ENCODE measurements at regions not wholly inside any gene's neighbourhood (a gene's known extent, or its start where the extent isn't known, plus 50 kb on each side); places are given as distances from the start of the nearest gene placed in this dataset.
A peak's percentile ranks its signal among the peaks of the same experiment; 100 is the strongest.

DNA sequence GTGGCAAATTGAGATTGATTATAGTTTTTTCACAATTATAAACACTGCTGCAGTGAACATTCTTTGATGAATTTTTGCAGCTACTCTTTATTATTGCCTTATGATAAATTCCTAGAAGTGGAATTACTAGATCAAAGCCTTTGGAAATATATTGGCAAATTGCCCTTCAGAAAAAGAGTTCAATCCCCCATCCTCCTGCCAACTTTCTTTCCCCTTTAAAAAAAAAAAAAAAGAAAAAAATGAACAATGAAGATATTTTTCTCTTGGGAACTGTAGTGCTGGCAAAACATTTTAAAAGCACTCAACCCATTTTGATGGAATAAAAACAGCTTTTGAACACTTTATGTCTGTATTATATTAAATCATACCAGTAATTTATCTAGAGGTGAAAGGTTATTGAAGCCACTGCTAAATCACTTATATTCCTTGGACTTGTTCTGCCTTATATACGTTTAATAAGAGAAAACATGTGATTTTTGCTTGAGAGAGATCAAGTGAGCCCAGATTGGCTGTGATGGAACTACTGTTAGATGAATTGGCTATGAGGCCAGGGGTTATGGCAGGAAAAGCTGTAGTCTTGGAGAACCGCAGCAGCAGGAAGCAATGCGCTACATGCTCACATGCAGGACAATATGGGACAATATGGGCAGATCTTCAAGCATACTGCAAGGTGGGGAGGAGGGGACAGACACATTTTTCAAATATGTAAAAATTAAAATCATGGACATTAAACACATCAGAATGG lies 212.8 kb upstream of the C2CD4B start:
- DNase-seq: no peak

DNA sequence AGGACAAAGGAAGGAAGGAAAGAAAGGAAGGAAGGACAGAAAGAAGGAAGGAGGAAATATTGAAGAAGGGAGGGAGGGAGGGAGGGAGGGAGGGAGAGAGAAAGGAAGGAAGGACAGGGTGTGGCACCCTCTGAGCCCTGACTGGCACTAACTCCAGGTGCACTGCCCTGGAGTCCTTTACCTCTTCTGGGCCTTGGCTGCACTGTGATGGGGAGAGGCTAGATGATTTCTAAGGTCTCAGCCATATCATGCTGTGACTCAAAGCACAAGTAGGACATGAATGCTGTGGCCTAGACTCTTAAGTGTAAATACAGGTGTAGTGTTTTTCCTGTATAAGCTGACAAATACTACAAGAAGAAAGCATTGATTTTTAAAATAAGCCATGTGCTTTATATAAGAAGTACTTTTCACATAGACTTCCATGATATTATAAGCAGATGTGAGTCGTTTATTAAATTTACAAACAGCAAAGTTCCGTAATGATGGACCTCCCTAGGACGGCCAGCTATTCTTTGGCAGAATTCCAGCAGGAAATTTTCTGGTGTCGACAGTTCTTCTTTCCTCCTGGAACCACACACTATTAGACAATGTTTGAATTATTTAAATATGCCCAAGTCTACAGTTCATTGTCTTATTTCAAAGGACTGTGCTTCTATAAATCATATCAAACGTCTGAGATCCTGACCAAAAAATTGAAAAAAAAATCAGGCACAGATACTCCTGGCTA lies 213.8 kb upstream of the C2CD4B start:
- DNase-seq: no peak

DNA sequence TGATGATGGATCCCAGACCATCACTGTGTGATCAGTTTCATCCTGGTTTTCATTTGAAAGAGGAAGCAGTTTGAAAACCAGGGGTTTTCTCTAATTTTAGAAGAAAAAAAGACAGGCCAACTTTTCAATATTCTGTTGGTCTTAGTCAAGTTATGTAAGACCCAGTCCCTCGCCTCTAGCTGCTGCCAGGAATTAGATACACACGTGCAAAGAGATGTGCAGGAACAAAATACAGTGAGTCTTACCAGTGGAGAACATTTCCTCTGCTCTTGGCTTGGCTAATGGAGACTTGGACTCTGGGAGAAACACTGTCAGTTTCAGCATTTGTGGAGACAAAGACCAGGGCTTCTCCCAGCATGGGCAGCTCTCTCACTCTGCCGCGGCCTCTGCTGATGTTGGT lies 214.9 kb upstream of the C2CD4B start:
- no peak for DNase-seq

DNA sequence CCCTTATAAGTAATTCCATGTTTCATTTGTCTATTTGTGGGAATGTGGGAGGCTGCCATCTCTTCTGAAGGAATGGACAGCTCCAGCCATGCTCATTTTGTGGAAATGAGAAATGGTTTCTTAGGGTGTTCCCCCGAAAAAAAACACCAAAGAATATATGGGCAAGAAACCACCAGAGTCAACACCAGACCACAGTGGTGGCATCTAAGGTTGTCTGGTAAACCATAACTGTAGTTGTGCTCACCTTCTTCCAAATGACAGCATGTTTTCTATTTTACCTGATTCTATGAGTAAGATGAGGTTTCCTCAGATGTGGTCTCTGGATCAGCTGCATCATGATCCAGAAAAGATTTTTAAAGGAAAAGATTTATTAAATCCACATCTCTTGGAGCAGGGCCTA lies 217.0 kb upstream of the C2CD4B start:
- DNase-seq: no peak

DNA sequence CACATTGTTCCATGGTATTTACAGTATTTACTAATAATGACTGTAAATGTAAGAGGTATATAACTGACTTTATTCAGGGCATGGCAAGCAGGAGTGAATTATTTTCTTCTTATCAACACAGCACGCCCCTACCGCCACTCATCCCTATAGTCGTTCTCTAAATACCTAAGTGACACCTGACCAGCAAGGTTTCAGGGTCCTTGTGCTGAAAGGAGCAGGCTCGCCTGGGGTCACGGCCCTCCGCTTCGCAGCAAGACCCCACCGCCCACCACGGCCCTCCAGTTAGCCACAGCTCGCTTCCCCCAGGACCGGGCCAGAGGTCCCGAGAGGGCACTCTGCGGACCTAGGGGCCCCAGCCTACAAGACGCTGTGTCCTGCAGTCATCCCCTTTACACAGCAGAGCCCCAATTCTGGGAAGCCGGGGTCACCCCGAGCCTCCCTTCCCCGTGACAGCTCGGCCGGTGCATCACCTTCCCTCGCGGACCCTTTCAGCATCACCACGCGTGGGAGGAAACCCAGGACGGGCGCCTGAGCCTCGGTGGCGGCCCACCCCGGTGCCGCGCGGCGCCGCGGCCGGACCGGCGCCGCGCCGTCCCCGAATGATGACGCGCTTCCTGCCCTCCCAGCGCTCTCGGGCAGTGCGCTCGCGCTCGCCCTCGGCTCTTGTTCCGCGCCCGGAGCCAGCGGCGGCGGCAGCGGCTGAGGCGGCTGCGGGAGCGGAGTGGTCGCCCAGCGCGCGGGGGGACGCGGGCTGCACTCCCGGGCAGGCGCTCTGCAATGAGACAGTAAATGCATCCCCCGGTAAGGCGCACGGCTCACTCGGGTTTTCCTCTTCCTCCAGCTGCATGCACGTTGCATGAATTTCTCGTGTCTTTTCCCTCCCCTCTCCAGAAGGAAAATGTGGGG lies 225.1 kb upstream of the C2CD4B start, which contains the start of gene TLN2:
TSS of gene TLN2 (plus strand) at position 666 of the 906 bp plus-strand sequence.
- peak; percentile 56 for DNase-seq

DNA sequence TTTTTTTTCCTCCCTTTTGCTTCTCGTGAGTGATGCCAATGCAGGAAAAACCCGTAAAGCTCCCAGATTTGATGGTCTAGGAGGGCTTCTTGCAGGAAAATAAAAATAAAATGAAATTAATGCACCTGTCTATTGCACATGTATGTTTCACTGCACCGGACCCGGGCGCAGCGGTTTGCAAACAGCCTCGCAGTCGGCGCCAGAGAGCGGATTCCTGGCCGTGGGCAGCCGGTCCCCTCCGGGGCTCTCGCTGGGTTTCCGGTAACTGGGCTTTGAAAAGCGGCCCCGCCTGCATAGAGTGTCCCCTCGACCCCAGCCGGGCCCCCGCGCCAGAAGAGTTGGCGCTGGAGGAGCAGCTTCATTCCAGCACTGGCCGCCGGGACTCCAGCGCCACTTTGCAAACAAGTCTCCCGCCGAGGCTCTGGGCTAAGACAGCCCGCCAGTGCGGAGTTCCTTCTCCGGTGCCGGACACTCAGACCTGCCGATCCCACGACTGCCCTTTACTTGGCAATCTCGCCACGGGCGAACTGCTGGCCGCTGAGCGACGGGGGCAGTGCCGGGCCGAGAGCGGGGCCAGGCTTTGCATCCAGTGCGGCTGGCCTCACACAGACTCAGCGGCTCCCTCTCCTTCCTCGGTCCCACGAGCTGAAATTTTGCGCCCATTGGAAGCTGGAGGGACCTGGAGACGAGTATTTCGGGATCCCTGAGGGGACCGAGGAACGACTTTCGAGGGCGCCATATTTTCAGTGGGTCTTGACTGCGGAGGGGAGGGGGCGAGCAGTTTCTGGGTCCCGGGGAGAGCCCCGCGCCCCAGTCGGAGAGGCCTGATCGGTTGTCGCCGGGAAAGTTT lies 225.9 kb upstream of the C2CD4B start:
- peak; percentile 18 for DNase-seq

DNA sequence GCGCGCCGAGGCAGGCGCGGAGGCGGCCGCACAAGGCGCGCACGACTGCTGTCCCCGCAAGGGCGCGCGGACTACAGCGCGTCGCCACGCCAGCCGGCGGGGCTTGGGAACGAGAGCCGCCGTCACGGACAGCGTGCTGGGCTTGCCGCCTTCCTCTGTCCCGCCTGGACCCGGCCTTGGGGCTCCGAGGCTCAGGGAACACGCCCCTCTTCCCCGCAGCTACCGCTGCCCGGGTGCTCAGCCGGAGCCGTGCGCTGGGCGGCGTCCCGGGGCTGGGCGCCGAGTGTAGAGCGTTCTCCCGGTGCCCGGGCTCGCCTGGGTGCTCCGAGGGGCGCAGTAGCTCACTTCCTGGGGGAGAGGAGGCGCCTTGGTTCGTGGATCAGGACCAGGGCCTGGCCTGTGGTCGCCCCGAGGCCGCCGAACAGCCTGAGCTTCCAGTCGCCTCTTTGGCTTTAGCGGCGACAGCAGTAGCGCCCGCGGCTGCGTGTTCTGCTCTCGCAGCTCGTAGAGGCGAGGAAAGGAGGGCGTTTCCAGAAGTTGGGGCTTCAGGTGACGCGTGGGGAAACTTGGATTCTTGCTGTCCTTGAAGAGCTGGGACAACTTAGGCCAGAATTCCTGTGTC lies 226.7 kb upstream of the C2CD4B start:
- DNase-seq: peak; percentile 21

DNA sequence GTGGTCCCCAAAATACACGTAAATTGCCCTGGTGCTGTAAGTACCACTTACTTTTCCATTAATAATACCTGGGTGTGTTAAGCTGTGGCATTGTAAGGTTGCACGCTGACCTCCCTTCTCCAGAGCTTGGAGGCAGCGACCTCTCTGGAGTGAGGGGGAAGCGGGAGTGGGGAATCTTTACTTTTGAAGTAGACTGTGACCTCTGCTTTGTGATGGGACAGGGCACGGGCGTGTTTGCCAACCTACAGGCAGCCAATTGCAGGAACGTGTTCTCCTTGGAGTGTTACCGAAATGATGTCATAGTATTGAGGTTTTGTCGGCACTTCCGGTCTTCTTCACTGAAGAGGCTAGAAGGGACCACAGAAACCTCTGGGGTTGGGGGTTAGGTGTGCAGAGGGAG lies 227.3 kb upstream of the C2CD4B start:
- DNase-seq: no peak

DNA sequence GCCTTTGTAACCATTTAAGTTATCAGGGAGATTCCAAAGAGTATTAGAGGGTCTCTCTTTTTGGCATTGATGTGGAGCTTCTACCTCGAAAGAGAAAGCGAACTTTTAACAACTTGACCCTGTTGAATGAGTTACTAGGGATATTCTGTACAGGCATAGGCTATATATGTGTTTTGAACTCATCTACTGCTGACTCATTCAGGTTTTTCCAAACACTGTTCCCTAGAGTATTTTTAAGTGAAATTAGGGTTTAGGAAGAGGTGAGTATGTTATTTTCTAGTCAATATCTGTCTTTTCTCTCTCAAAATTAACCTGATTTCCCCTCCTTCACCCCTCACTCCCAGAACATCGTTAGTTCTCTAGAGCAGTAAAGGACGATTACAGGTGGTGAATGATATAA lies 228.1 kb upstream of the C2CD4B start:
- DNase-seq: no peak

DNA sequence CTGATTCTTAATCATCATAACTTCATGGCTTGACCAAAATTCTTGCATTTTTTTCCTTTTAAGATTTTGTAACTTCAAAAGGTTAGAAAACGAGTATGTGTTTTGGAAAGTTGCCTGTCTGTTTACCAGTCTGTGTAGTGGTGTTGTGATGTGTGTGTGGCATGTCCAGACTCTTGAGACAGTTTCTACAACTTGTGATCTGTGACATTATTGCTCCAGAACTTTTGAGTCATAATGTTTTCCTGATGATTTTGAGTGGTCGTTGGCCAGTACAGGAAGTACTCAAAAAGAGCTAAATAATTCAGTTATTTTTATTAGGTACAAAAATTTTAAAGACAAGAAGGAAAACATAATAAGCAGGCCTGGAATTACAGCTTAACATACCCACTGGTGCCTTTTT lies 229.0 kb upstream of the C2CD4B start:
- no peak for DNase-seq

DNA sequence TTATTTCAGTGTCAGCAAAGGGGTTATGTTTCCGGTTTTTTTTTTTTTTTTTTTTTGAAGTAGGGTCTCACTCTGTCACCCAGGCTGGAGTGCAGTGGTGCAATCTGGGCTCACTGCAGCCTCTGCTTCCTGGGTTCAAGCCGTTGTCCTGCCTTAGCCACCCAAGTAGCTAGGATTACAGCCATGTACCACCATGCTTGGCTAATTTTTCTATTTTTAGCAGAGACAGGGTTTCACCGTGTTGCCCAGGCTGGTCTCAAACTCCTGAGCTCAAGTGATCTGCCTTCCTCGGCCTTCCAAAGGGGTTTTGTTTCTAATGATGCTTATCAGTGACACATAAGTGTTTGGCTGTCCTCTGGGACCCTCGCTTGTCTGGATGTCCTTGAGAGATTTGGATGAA lies 235.7 kb upstream of the C2CD4B start:
- no peak for DNase-seq

DNA sequence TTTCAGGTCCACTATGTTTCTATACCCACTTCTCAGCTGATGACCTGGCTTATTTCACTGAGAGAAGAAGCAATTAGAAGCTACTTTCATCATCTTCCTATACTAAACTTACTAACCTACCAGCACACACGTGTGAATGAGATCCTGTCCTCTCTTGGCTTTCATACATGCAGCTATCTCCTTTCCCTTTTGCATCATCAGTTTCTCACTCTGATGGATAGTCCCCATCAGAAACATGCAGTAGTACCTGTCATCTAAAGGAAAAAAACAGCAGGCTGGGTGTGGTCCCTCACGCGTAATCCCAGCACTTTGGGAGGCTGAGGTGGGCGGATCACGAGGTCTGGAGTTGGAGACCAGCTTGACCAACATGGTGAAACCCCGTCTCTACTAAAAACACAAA lies 237.6 kb upstream of the C2CD4B start:
- DNase-seq: no peak

DNA sequence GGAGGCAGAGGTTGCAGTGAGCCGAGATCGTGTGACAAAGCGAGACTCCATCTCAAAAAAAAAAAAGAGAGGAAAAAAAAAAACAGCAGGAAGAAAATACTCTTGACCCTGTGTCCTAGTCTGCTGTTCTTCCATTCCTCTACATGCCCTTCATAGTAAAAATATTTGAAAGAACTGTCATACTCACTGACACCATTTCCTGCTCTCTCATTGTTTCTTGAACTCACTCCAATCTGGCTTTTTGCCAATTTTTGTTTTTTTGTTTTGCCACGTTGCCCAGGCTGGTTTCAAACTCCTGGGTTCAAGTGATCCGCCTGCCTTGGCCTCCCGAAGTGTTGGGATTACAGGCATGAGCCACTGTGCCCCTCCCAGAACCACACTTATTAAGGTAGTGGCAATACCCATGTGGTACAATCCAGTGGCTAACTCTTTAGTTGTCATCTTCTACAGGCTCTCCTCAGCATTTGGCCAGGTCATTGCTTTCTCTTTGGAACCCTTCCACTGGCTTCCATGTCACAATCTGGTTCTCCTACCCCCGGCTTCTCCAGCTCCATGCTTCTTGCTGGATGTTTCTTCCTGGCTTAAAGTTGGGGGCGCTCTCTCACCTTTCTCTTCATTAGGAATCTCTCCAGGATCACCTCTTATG lies 238.2 kb upstream of the C2CD4B start:
- DNase-seq: no peak

DNA sequence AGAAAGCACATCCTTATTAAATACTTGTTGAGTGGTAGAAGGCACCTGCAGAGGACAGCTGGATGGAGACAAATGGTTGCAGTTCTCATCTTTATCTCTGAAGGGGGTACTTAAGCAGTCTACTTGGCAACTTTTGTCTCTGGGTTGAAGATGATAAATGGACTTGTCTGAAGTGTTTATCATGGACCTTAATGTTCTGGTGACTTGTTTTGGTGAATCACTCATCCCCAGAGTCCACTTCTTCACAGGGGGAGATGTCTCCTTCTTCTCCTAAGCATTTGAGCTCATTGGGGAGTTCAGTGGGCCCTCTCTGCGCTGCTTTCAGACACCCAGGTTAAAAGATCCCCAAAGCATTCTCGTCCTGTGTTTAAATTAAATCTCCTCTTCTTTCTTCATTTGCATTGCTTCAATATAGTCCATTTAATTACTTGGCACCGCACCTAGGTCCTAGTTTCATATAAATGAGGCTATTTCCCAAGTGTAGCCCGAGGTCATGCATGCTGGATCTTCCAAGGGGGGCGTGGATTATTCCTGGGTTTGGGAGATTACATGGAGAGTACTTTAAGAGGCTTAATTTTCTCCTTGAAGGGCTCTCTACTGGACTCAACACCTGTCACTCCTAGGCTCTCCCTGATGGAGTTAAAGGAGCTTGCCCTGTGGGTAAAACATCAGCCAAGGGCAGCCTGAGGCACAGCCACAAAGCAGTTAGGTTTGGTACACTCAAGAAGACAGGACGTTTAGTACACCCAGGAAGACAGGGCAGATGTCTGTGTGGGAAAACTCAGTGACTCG lies 239.3 kb upstream of the C2CD4B start:
- DNase-seq: no peak

DNA sequence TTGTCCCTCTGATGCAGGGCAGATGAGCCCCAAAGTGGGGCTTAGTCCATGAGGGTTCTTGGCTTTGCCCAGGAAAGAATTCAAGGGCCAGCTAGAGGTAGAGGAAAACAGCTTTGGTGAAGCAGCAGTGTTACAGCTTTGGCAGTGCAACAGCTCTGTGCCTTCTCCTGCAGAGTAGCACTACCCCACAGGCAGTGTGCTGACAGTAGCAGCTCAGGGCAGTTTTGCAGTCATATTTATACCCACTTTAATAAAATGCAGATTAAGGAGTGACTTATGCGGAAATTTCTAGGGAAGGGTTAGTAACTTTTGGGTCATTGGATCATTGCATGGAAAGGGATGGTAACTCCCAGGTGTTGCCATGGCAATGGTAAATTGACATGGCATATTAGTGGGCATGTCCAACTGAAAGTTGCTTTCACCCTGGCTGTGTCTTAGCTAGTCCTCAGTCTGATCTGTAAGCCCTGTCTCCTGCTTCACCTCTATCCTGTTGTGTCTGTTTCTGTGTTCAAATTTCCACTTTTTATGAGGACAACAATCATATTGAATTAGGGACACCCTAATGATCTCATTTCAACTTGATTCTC lies 241.3 kb upstream of the C2CD4B start:
- DNase-seq: no peak

DNA sequence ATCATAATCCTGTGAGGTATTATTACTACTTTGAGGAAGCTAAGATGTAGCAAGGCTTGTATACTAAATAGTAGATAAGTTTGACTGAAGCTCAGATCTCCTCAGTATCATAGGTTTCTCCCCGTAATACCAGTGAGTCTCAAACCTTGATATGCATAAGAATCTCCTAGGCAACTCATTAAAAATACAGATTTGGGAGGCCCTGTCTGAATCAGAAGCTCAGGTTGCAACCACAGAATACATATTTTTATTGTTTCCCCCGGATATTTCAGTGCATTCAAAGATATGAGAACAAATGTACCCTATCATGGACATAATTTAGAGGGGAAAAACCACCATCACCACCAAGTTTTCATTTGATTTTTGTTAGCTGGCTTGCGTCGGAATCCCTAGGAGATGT lies 242.1 kb upstream of the C2CD4B start:
- DNase-seq: no peak

DNA sequence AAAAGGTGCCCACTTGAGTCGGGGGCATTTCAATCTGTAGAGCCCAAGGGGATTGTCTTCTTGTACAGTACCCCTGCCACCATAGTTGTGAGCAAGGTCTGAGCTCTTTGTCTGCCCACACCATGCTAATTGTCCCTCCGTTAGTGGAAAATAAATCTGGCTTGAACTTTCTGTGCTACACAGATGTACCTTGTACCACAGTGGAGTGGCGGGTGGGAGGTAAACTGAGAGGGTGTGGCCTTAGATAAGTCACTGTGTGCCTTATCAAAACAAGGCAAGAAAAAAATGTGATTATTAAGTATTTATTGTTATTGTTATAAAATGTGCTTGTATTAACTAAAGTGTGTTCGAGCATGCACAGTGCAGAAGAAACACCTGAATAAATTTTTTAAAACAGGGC lies 242.9 kb upstream of the C2CD4B start:
- no peak for DNase-seq

DNA sequence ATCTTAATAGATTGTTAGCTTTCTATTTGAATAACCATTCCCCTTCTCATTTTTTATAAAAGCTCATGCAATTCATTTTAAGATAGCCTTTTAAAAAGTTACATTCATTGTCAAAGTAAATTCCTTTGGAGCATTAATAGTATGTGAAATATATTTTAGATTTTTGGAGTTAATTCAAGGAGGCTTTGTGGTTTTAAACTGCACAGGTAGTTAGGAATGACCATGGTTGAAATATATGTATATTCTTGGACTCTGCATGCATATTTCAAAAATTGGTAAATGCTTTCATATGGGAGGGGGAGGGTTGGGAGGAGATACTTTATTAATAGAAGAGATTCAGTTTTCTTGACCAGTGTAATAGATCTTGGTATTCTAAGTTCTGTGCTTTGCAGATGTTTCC lies 244.4 kb upstream of the C2CD4B start:
- DNase-seq: no peak

DNA sequence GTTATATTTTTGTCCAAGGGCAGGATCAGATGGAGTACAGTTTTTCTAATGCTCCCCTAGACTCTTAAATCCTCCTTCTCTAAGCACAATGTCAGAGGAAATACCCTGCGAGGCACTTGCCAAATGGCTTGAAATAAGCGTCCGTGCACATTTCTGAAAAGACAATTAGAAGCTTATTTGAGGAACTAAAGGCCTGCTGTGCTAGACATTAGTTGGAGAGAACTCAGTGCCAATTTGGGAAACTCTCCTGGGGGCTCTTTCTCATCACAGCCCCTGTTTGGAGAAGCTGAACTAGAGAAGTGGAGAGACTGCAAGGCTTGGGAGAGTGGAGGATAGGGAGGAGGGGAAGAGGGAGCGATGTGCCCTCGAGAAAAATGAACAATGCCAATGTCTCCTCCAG lies 247.6 kb upstream of the C2CD4B start:
- no peak for DNase-seq

DNA sequence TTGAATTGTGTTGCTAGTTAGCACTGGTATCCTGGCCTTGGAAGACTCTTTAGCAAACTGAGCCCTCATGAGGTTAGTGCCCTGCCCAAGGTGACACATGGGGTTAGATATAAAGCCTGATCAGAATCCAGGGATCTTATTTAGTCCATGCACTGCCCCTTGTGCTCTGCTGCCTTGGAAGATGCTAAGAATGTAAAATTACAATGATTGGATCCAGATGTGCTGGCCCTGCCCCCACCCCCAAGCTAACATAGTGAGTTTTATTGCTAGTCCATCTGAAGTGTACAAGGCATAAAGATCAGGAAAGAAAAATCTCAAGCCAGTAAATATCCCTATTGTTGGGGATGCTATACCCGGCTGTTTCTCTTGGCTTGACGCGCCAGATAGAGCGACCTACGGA lies 248.1 kb upstream of the C2CD4B start:
- no peak for DNase-seq

All from stimulated activated CD4-positive, alpha-beta T cell treated with anti-CD3 and anti-CD28 coated beads, Interleukin-1b, Interleukin-23, amount 100 ng/mL, for 48 hours (primary cell).